Breast epithelium (tissue), 4 donors: ENCODE measurements at regions not wholly inside any gene's neighbourhood (a gene's known extent, or its start where the extent isn't known, plus 50 kb on each side); places are given as distances from the start of the nearest gene placed in this dataset.

Experiments used
- DNase-seq, 2 donors: peaks; one replicate each; pipeline ENCODE4 v3.0.0-alpha.2; 2019; ENCODE audit warnings: low spot score in 2 of 2
- H3K27ac ChIP-seq, 2 donors: fragments of 200-600 bp; sonication (generic) in 1 of 2; one replicate each; pipeline ENCODE4 v1.5.1; 2016 to 2019; ENCODE audit warnings: mild to moderate bottlenecking in 1 of 2
- H3K27me3 ChIP-seq, 2 donors: fragments of 200-600 bp; sonication (generic) in 1 of 2; one replicate each; pipeline versions ENCODE4 v1.5.1 to v1.6.0; 2017 to 2019; ENCODE audit warnings: control low read depth in 1 of 2, mild to moderate bottlenecking in 1 of 2
- H3K36me3 ChIP-seq: fragments of 200-600 bp; one replicate; pipeline ENCODE4 v1.5.1; 2019
- H3K4me1 ChIP-seq, 2 donors: fragments of 200-600 bp; sonication (generic); one replicate each; pipeline ENCODE4 v1.5.1; 2016 to 2019; ENCODE audit warnings: control low read depth in 1 of 2
- H3K4me3 ChIP-seq, 3 donors: fragments of 200-600 bp; sonication (generic); 1 replicate in 2 of 3; 2 replicates in 1 of 3; pipeline ENCODE4 v1.5.1; 2016 to 2019; ENCODE audit warnings: mild to moderate bottlenecking in 3 of 3, moderate library complexity in 2 of 3
- H3K9me3 ChIP-seq, 2 donors: fragments of 200-600 bp; sonication (generic) in 1 of 2; one replicate each; pipeline ENCODE4 v1.5.1; 2016 to 2019; ENCODE audit warnings: control low read depth in 1 of 2
- CTCF ChIP-seq, 3 donors: fragments of 450-650 bp; IDR thresholded peaks; one replicate each; pipeline ENCODE4 v1.5.1; 2016 to 2017; ENCODE audit warnings: antibody characterized with exemption in 3 of 3, mild to moderate bottlenecking in 3 of 3, moderate library complexity in 3 of 3
- POLR2A ChIP-seq: fragments of 450-650 bp; IDR thresholded peaks from one replicate; pipeline ENCODE4 v1.6.1; 2016; ENCODE audit warnings: antibody characterized with exemption, mild to moderate bottlenecking, moderate library complexity
- POLR2AphosphoS5 ChIP-seq, 3 donors: sonication (generic); formaldehyde crosslinking; IDR thresholded peaks; one replicate each; pipeline ENCODE4 v1.6.1; 2017; ENCODE audit warnings: antibody characterized with exemption in 3 of 3
- intact Hi-C: fragments of 100-400 bp; cut with DNase I; formaldehyde crosslinking; loops from one replicate; pipeline ENCODE4 v1.15.1; 2023; ENCODE audit warnings: low total_unique reads

GRCh38 chr9:529731-530130 lies 311.8 kb upstream of the DMRT1 start:
- Histone ChIP-seq H3K9me3 (no peaks in the 10 kb centered on the region), H3K27me3 (no peaks in the 10 kb centered on the region), H3K4me1 (no peaks in the 10 kb centered on the region), H3K36me3 (no peaks in the 10 kb centered on the region), H3K27ac (no peak overlapping the region), H3K4me3 (no peak overlapping the region)
- no peak for TF ChIP-seq POLR2A
- TF ChIP-seq CTCF (IDR thresholded peaks at IDR 0.05), result no peak
- no peak for TF ChIP-seq POLR2AphosphoS5 (IDR thresholded peaks at IDR 0.05)
- no peak for DNase-seq
- intact Hi-C loops, result no loop called here

GRCh38 chr9:530681-531080 lies 310.8 kb upstream of the DMRT1 start:
- no peaks in the 10 kb centered on the region for H3K4me1 ChIP-seq
- H3K4me3 ChIP-seq, result no peak overlapping the region
- peak overlapping the region; percentile 21 to 26 for H3K27ac ChIP-seq
- TF ChIP-seq POLR2A (no peak), CTCF (IDR thresholded peaks at IDR 0.05) (no peak), POLR2AphosphoS5 (IDR thresholded peaks at IDR 0.05) (no peak)
- DNase-seq, result peak in 1 of 2 donors; percentile 68
- no peaks in the 10 kb centered on the region for H3K36me3 ChIP-seq
- H3K27me3 ChIP-seq, result no peaks in the 10 kb centered on the region
- H3K9me3 ChIP-seq, result no peaks in the 10 kb centered on the region
- intact Hi-C loops, result no loop called here

GRCh38 chr9:532707-533106 lies 308.8 kb upstream of the DMRT1 start:
- intact Hi-C loops, result no loop called here
- Histone ChIP-seq H3K27me3 (no peaks in the 10 kb centered on the region), H3K4me3 (no peak overlapping the region), H3K4me1 (no peaks in the 10 kb centered on the region), H3K27ac (no peak overlapping the region), H3K36me3 (no peaks in the 10 kb centered on the region), H3K9me3 (no peaks in the 10 kb centered on the region)
- TF ChIP-seq CTCF (IDR thresholded peaks at IDR 0.05) (no peak), POLR2A (no peak), POLR2AphosphoS5 (IDR thresholded peaks at IDR 0.05) (no peak)
- DNase-seq, result no peak

GRCh38 chr9:534886-535285 lies 306.6 kb upstream of the DMRT1 start:
- Histone ChIP-seq H3K4me1 (no peaks in the 10 kb centered on the region), H3K4me3 (no peak overlapping the region), H3K36me3 (no peaks in the 10 kb centered on the region), H3K27ac (peak overlapping the region; percentile 64 to 76), H3K9me3 (no peaks in the 10 kb centered on the region), H3K27me3 (no peaks in the 10 kb centered on the region)
- TF ChIP-seq POLR2AphosphoS5 (IDR thresholded peaks at IDR 0.05) (peak in 1 of 3 donors; percentile 20), CTCF (IDR thresholded peaks at IDR 0.05) (no peak)
- intact Hi-C loops, result no loop called here
- DNase-seq, result peak in 1 of 2 donors; percentile 81

GRCh38 chr9:535356-535755 lies 306.1 kb upstream of the DMRT1 start:
- H3K9me3 ChIP-seq, result no peaks in the 10 kb centered on the region
- H3K27me3 ChIP-seq, result no peaks in the 10 kb centered on the region
- no peak for TF ChIP-seq POLR2A
- TF ChIP-seq CTCF (IDR thresholded peaks at IDR 0.05), result no peak
- no peak for TF ChIP-seq POLR2AphosphoS5 (IDR thresholded peaks at IDR 0.05)
- H3K36me3 ChIP-seq, result no peaks in the 10 kb centered on the region
- DNase-seq, result no peak
- intact Hi-C loops, result no loop called here
- H3K27ac ChIP-seq, result peak overlapping the region; percentile 64 to 76
- H3K4me3 ChIP-seq, result no peak overlapping the region
- H3K4me1 ChIP-seq, result no peaks in the 10 kb centered on the region
